H1 (cell line): ENCODE measurements at regions not wholly inside any gene's neighbourhood (a gene's known extent, or its start where the extent isn't known, plus 50 kb on each side); places are given as distances from the start of the nearest gene placed in this dataset.

Source experiments
- CTCF ChIA-PET: fragments of 300-600 bp; sonication (Branson Sonifier 250); formaldehyde crosslinking; loops from one replicate; lab custom pipeline; 2021; ENCODE audit not compliant: partially characterized antibody; lab: Charles Lee
- POLR2A ChIA-PET: fragments of 300-600 bp; sonication (Branson Sonifier 250); formaldehyde crosslinking; loops from one replicate; lab custom pipeline; 2021; ENCODE audit warnings: inconsistent platforms; ENCODE audit not compliant: partially characterized antibody; lab: Charles Lee
- DNase-seq, 2 experiments: peaks; one replicate each; pipeline versions ENCODE4 v3.0.0 to v3.0.0-alpha.2; 2010 to 2022; ENCODE audit warnings: low spot score in 2 of 2, low read depth in 1 of 2, mixed read lengths in 1 of 2
- FAIRE-seq: peaks from 2 replicates; lab custom pipeline; 2011; peaks lifted over from hg19 to GRCh38; lab: Jason Lieb, UNC
- H2AFZ ChIP-seq: 2 replicates; pipeline ENCODE4 v1.8.1; 2012; ENCODE audit warnings: low read length, inconsistent platforms
- H2AK5ac ChIP-seq: 2 replicates; pipeline ENCODE4 v1.6.1; 2013; ENCODE audit warnings: low read depth, low read length
- H2BK120ac ChIP-seq: replicated peaks from 2 replicates; pipeline ENCODE3; 2013; ENCODE audit warnings: low read depth, low read length, inconsistent platforms
- H2BK12ac ChIP-seq: 2 replicates; pipeline ENCODE4 v1.6.1; 2013; ENCODE audit warnings: low read depth, low read length
- H2BK15ac ChIP-seq: 2 replicates; pipeline ENCODE4 v1.6.1; 2013; ENCODE audit warnings: low read length
- H2BK20ac ChIP-seq: 2 replicates; pipeline ENCODE4 v1.6.1; 2013; ENCODE audit warnings: low read length
- H2BK5ac ChIP-seq: 2 replicates; pipeline ENCODE4 v1.6.1; 2013; ENCODE audit warnings: low read depth, low read length
- H3K14ac ChIP-seq: 2 replicates; pipeline ENCODE4 v1.6.1; 2013; ENCODE audit warnings: inconsistent platforms; ENCODE audit not compliant: insufficient read length
- H3K18ac ChIP-seq: 2 replicates; pipeline ENCODE4 v1.6.1; 2013; ENCODE audit warnings: low read length; ENCODE audit errors: extremely low read depth
- H3K23ac ChIP-seq: 2 replicates; pipeline ENCODE4 v1.6.1; 2013; ENCODE audit warnings: inconsistent platforms; ENCODE audit not compliant: insufficient read length
- H3K23me2 ChIP-seq: 2 replicates; pipeline ENCODE4 v1.6.1; 2013; ENCODE audit warnings: low read depth, low read length
- H3K27ac ChIP-seq: 2 replicates; pipeline ENCODE4 v1.6.1; 2011; ENCODE audit warnings: low read depth, low read length, inconsistent platforms
- H3K27me3 ChIP-seq, 4 experiments: replicated peaks in 1 of 4; 1 replicate in 1 of 4; 2 replicates in 3 of 4; pipeline versions ENCODE4 v1.6.1 to v1.8.1; 2011 to 2013; ENCODE audit warnings: low read length in 3 of 4, mild to moderate bottlenecking in 3 of 4, inconsistent platforms in 2 of 4, mixed read lengths in 2 of 4, moderate library complexity in 1 of 4; ENCODE audit not compliant: control insufficient read depth in 3 of 4, insufficient read depth in 3 of 4; ENCODE audit errors: extremely low read depth in 1 of 4
- H3K36me3 ChIP-seq, 4 experiments: 2 replicates each; pipeline versions ENCODE4 v1.6.1 to v1.8.1; 2011 to 2013; ENCODE audit warnings: mild to moderate bottlenecking in 4 of 4, low read length in 3 of 4, moderate library complexity in 2 of 4, control low read depth in 1 of 4, inconsistent platforms in 1 of 4; ENCODE audit not compliant: insufficient read depth in 4 of 4, control insufficient read depth in 2 of 4
- H3K4ac ChIP-seq: replicated peaks from 2 replicates; pipeline ENCODE3; 2013; ENCODE audit warnings: low read length, low read depth, mixed read lengths, inconsistent platforms; ENCODE audit not compliant: insufficient read length
- H3K4me1 ChIP-seq, 4 experiments: replicated peaks in 1 of 4; 1 replicate in 1 of 4; 2 replicates in 3 of 4; pipeline versions ENCODE4 v1.6.1 to v1.8.1; 2011 to 2013; ENCODE audit warnings: low read length in 3 of 4, inconsistent platforms in 2 of 4, mixed read lengths in 1 of 4; ENCODE audit not compliant: insufficient read depth in 4 of 4, control insufficient read depth in 3 of 4
- H3K4me2 ChIP-seq, 2 experiments: 2 replicates each; pipeline versions ENCODE4 v1.6.1 to v1.8.1; 2011 to 2013; ENCODE audit warnings: low read depth in 2 of 2, low read length in 2 of 2, control low read depth in 1 of 2, inconsistent platforms in 1 of 2, mild to moderate bottlenecking in 1 of 2; ENCODE audit not compliant: insufficient read depth in 1 of 2
- H3K4me3 ChIP-seq, 4 experiments: fragments of 200-600, 300-600 bp in 1 of 4; sonication (generic), shearing (Covaris generic), sonication (Bioruptor Twin) in 1 of 4; 2 replicates each; pipeline versions ENCODE4 v1.5.1 to v1.8.1; 2011 to 2016; ENCODE audit warnings: low read length in 4 of 4, low read depth in 3 of 4, control low read depth in 2 of 4, inconsistent platforms in 2 of 4, mild to moderate bottlenecking in 2 of 4, mixed read lengths in 1 of 4, moderate library complexity in 1 of 4; ENCODE audit not compliant: insufficient read depth in 2 of 4; ENCODE audit errors: extremely low read depth in 1 of 4
- H3K56ac ChIP-seq: replicated peaks from 2 replicates; pipeline ENCODE3; 2013; ENCODE audit warnings: low read depth, mild to moderate bottlenecking, mixed read lengths, low read length, inconsistent platforms; ENCODE audit not compliant: insufficient read length
- H3K79me1 ChIP-seq: 2 replicates; pipeline ENCODE4 v1.6.1; 2013; ENCODE audit warnings: low read depth, low read length, control low read depth
- H3K79me2 ChIP-seq, 2 experiments: 2 replicates each; pipeline versions ENCODE4 v1.6.1 to v1.8.1; 2012 to 2013; ENCODE audit warnings: low read length in 2 of 2, mild to moderate bottlenecking in 2 of 2, inconsistent platforms in 1 of 2; ENCODE audit not compliant: insufficient read depth in 2 of 2, control insufficient read depth in 1 of 2
- H3K9ac ChIP-seq, 4 experiments: replicated peaks in 1 of 4; 1 replicate in 1 of 4; 2 replicates in 3 of 4; pipeline versions ENCODE4 v1.6.1 to v1.8.1; 2011 to 2013; ENCODE audit warnings: low read depth in 3 of 4, low read length in 3 of 4, control low read depth in 2 of 4, mild to moderate bottlenecking in 2 of 4, moderate library complexity in 2 of 4, inconsistent platforms in 1 of 4; ENCODE audit errors: extremely low read depth in 1 of 4
- H3K9me3 ChIP-seq, 2 experiments: 2 replicates each; pipeline versions ENCODE4 v1.6.1 to v1.8.1; 2012 to 2013; ENCODE audit warnings: mild to moderate bottlenecking in 2 of 2, moderate library complexity in 2 of 2, control low read depth in 1 of 2, inconsistent platforms in 1 of 2, low read depth in 1 of 2, low read length in 1 of 2, mixed read lengths in 1 of 2; ENCODE audit not compliant: insufficient read depth in 2 of 2
- H4K20me1 ChIP-seq, 2 experiments: replicated peaks in 1 of 2; 2 replicates each; pipeline versions ENCODE3 to v1.8.1; 2011 to 2013; ENCODE audit warnings: inconsistent platforms in 2 of 2, low read length in 2 of 2, mild to moderate bottlenecking in 1 of 2; ENCODE audit not compliant: insufficient read depth in 2 of 2, control insufficient read depth in 1 of 2
- H4K5ac ChIP-seq: 2 replicates; pipeline ENCODE4 v1.6.1; 2013; ENCODE audit warnings: low read length, low read depth, mixed read lengths, inconsistent platforms; ENCODE audit not compliant: insufficient read length
- H4K8ac ChIP-seq: 2 replicates; pipeline ENCODE4 v1.8.0; 2013; ENCODE audit warnings: mild to moderate bottlenecking, moderate library complexity, low read length, inconsistent platforms; ENCODE audit not compliant: insufficient read depth; ENCODE audit errors: extremely low read depth
- H4K91ac ChIP-seq: replicated peaks from 2 replicates; pipeline ENCODE3; 2013; ENCODE audit warnings: low read length, mixed read lengths, inconsistent platforms; ENCODE audit not compliant: insufficient read length
- BACH1 ChIP-seq: IDR thresholded peaks from 2 replicates; pipeline ENCODE4 v1.6.1; 2012; ENCODE audit warnings: low read length, improper control_type of control experiment
- BCL11A ChIP-seq, 2 experiments: IDR thresholded peaks; one replicate each; pipeline ENCODE4 v1.6.1; 2011; ENCODE audit warnings: low read depth in 2 of 2, low read length in 2 of 2, mild to moderate bottlenecking in 2 of 2
- CHD1 ChIP-seq: IDR thresholded peaks from 2 replicates; pipeline ENCODE4 v1.6.1; 2012; ENCODE audit warnings: low read depth, low read length, improper control_type of control experiment
- HDAC2 ChIP-seq, 2 experiments: fragments of 300-600 bp in 1 of 2; sonication (generic) in 1 of 2; IDR thresholded peaks; 2 replicates each; pipeline ENCODE4 v1.6.1; 2011 to 2012; ENCODE audit warnings: low read depth in 2 of 2, low read length in 2 of 2, mild to moderate bottlenecking in 2 of 2, moderate library complexity in 2 of 2, borderline replicate concordance in 1 of 2, inconsistent platforms in 1 of 2
- NANOG ChIP-seq: IDR thresholded peaks from 2 replicates; pipeline ENCODE4 v1.6.1; 2011; ENCODE audit warnings: low read length, low read depth, mild to moderate bottlenecking, inconsistent platforms; ENCODE audit not compliant: insufficient read depth, poor library complexity, severe bottlenecking
- POLR2A ChIP-seq, 2 experiments: IDR thresholded peaks; 1 replicate in 1 of 2; 2 replicates in 1 of 2; pipeline ENCODE4 v1.6.1; 2011; ENCODE audit warnings: low read depth in 2 of 2, low read length in 2 of 2, mild to moderate bottlenecking in 2 of 2; ENCODE audit errors: control extremely low read depth in 1 of 2
- SP2 ChIP-seq: IDR thresholded peaks from 2 replicates; pipeline ENCODE4 v1.6.1; 2012; ENCODE audit warnings: mild to moderate bottlenecking, low read length, inconsistent platforms
- SP4 ChIP-seq: IDR thresholded peaks from 2 replicates; pipeline ENCODE4 v1.6.1; 2012; ENCODE audit warnings: low read length, inconsistent platforms
- TAF1 ChIP-seq: IDR thresholded peaks from 2 replicates; pipeline ENCODE4 v1.6.1; 2011; ENCODE audit warnings: mild to moderate bottlenecking, low read depth, low read length
- WGBS, 2 experiments: shearing (Covaris generic) in 1 of 2; methylation state at CpG; one replicate each; pipeline versions ENCODE4 v1.1.6 to v1.1.7; 2013 to 2015; ENCODE audit warnings: low lambda C conversion rate in 2 of 2, mixed read lengths in 2 of 2, inconsistent platforms in 1 of 2, low coverage in 1 of 2, missing lambda C conversion rate in 1 of 2; ENCODE audit not compliant: insufficient replicate concordance in 2 of 2, insufficient coverage in 1 of 2, insufficient read length in 1 of 2; ENCODE audit errors: extremely low coverage in 1 of 2, missing lambda C conversion rate in 1 of 2; 5-methylcytosine and 5-hydroxymethylcytosine counted together
- TF ChIP-seq, protein P1 (sequence below): IDR thresholded peaks from 2 replicates; pipeline ENCODE4 v1.6.1; 2011; ENCODE audit warnings: low read depth, mild to moderate bottlenecking, low read length; ENCODE audit not compliant: insufficient read depth
- TF ChIP-seq, protein P2 (sequence below): IDR thresholded peaks from 2 replicates; pipeline ENCODE4 v1.6.1; 2012; ENCODE audit warnings: low read length, inconsistent platforms

DNA sequence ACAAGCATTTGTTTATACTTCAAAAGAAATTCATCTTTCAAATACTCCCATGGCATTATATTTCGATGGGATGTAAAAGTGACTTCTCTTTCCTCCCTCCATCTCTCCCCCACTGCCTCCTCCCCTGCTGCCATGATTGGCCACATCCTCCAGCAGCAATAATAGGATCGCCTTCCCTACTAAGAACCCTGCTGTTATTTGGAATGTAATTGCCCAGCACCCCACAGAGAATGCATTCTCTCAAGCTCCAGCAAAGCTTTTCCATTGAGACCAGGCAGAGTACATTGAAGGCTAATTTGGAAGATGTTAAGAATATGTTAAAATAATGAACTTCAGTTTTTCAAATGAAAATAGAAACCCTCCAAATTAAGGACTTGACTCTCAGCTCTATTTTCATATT, 375.4 kb upstream of the ACVR2A start:
- no peaks in the 10 kb centered on the region for H3K79me1 ChIP-seq
- no peak overlapping the region for H3K14ac ChIP-seq
- no peak overlapping the region for H2BK15ac ChIP-seq
- CTCF ChIA-PET: interaction anchor here (1.1 kb wide), 1 partner anchor 16 kb away, joined by 3 read pairs; no protein-coding TSS in a partner anchor
- H3K4me1 ChIP-seq: peaks cover 0 to 17% (median 13%) of the 10 kb centered on the region in 4 experiments; a peak in 6 of 7 replicates
- H3K9me3 ChIP-seq: no peaks in the 10 kb centered on the region
- DNase-seq (peak; percentile 41 to 58), FAIRE-seq (peak; percentile 93)
- no peak overlapping the region for H2AFZ ChIP-seq
- no peak overlapping the region for H2BK120ac ChIP-seq
- 10% methylated on average over 2 of the region's 2 CpGs; no CpG with 5 or more reads in 1 of the 2 experiments for WGBS, 2 experiments
- H2BK12ac ChIP-seq: no peak overlapping the region; the same call in 1 of the 2 replicates
- no peak overlapping the region for H3K56ac ChIP-seq
- H4K8ac ChIP-seq: no peak overlapping the region
- no peak overlapping the region for H3K27ac ChIP-seq
- no peak overlapping the region for H3K9ac ChIP-seq
- H2BK5ac ChIP-seq: no peak overlapping the region
- H3K23ac ChIP-seq: no peak overlapping the region
- H3K4ac ChIP-seq: no peak overlapping the region
- peak overlapping the region; percentile 55; the same call in 1 of the 2 replicates for H3K18ac ChIP-seq
- no peak overlapping the region for H2AK5ac ChIP-seq
- peak overlapping the region in 1 of 4 experiments; percentile 39; a peak in 2 of 8 replicates for H3K4me3 ChIP-seq
- no peaks in the 10 kb centered on the region for H3K27me3 ChIP-seq
- H3K36me3 ChIP-seq: no peaks in the 10 kb centered on the region
- H4K91ac ChIP-seq: no peak overlapping the region
- no peak overlapping the region for H2BK20ac ChIP-seq
- H4K5ac ChIP-seq: no peak overlapping the region
- H3K79me2 ChIP-seq: no peaks in the 10 kb centered on the region
- H3K4me2 ChIP-seq: peak overlapping the region; percentile 55 to 63
- H3K23me2 ChIP-seq: peaks cover 2% of the 10 kb centered on the region; the same call in 1 of the 2 replicates
- POLR2A ChIA-PET: interaction anchor here (2.1 kb wide), 1 partner anchor 14 kb away, joined by 4 read pairs; no protein-coding TSS in a partner anchor
- H4K20me1 ChIP-seq: no peaks in the 10 kb centered on the region
- TF ChIP-seq, protein P1, sequence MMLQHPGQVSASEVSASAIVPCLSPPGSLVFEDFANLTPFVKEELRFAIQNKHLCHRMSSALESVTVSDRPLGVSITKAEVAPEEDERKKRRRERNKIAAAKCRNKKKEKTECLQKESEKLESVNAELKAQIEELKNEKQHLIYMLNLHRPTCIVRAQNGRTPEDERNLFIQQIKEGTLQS: no peak
- TF ChIP-seq NANOG (peak; percentile 77), SP2 (no peak), POLR2A (IDR thresholded peaks at IDR 0.05; ENCODE audit: control extremely low read depth in 1 of 2, low read depth in 2 of 2, low read length in 2 of 2) (no peak), BACH1 (no peak), HDAC2 (IDR thresholded peaks at IDR 0.05; ENCODE audit: borderline replicate concordance in 1 of 2, low read depth in 2 of 2, low read length in 2 of 2) (peak; percentile 66 to 83; a peak in 2 of 4 replicates), BCL11A (IDR thresholded peaks at IDR 0.05; ENCODE audit: low read depth in 2 of 2, low read length in 2 of 2) (peak in 1 of 2 experiments; percentile 64), SP4 (no peak), TAF1 (no peak), CHD1 (no peak)
- TF ChIP-seq, protein P2, sequence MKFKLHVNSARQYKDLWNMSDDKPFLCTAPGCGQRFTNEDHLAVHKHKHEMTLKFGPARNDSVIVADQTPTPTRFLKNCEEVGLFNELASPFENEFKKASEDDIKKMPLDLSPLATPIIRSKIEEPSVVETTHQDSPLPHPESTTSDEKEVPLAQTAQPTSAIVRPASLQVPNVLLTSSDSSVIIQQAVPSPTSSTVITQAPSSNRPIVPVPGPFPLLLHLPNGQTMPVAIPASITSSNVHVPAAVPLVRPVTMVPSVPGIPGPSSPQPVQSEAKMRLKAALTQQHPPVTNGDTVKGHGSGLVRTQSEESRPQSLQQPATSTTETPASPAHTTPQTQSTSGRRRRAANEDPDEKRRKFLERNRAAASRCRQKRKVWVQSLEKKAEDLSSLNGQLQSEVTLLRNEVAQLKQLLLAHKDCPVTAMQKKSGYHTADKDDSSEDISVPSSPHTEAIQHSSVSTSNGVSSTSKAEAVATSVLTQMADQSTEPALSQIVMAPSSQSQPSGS: no peak
